H1 (cell line): ENCODE measurements at regions not wholly inside any gene's neighbourhood (a gene's known extent, or its start where the extent isn't known, plus 50 kb on each side); places are given as distances from the start of the nearest gene placed in this dataset.

ENCODE experiments used
- CTCF ChIA-PET: fragments of 300-600 bp; sonication (Branson Sonifier 250); formaldehyde crosslinking; loops from one replicate; lab custom pipeline; 2021; ENCODE audit not compliant: partially characterized antibody; lab: Charles Lee
- POLR2A ChIA-PET: fragments of 300-600 bp; sonication (Branson Sonifier 250); formaldehyde crosslinking; loops from one replicate; lab custom pipeline; 2021; ENCODE audit warnings: inconsistent platforms; ENCODE audit not compliant: partially characterized antibody; lab: Charles Lee
- DNase-seq, 2 experiments: peaks; one replicate each; pipeline versions ENCODE4 v3.0.0 to v3.0.0-alpha.2; 2010 to 2022; ENCODE audit warnings: low spot score in 2 of 2, low read depth in 1 of 2, mixed read lengths in 1 of 2
- FAIRE-seq: peaks from 2 replicates; lab custom pipeline; 2011; peaks lifted over from hg19 to GRCh38; lab: Jason Lieb, UNC
- H2AFZ ChIP-seq: 2 replicates; pipeline ENCODE4 v1.8.1; 2012; ENCODE audit warnings: low read length, inconsistent platforms
- H2AK5ac ChIP-seq: 2 replicates; pipeline ENCODE4 v1.6.1; 2013; ENCODE audit warnings: low read depth, low read length
- H2BK120ac ChIP-seq: replicated peaks from 2 replicates; pipeline ENCODE3; 2013; ENCODE audit warnings: low read depth, low read length, inconsistent platforms
- H2BK12ac ChIP-seq: 2 replicates; pipeline ENCODE4 v1.6.1; 2013; ENCODE audit warnings: low read depth, low read length
- H2BK15ac ChIP-seq: 2 replicates; pipeline ENCODE4 v1.6.1; 2013; ENCODE audit warnings: low read length
- H2BK20ac ChIP-seq: 2 replicates; pipeline ENCODE4 v1.6.1; 2013; ENCODE audit warnings: low read length
- H2BK5ac ChIP-seq: 2 replicates; pipeline ENCODE4 v1.6.1; 2013; ENCODE audit warnings: low read depth, low read length
- H3K14ac ChIP-seq: 2 replicates; pipeline ENCODE4 v1.6.1; 2013; ENCODE audit warnings: inconsistent platforms; ENCODE audit not compliant: insufficient read length
- H3K18ac ChIP-seq: 2 replicates; pipeline ENCODE4 v1.6.1; 2013; ENCODE audit warnings: low read length; ENCODE audit errors: extremely low read depth
- H3K23ac ChIP-seq: 2 replicates; pipeline ENCODE4 v1.6.1; 2013; ENCODE audit warnings: inconsistent platforms; ENCODE audit not compliant: insufficient read length
- H3K23me2 ChIP-seq: 2 replicates; pipeline ENCODE4 v1.6.1; 2013; ENCODE audit warnings: low read depth, low read length
- H3K27ac ChIP-seq: 2 replicates; pipeline ENCODE4 v1.6.1; 2011; ENCODE audit warnings: low read depth, low read length, inconsistent platforms
- H3K27me3 ChIP-seq, 4 experiments: replicated peaks in 1 of 4; 1 replicate in 1 of 4; 2 replicates in 3 of 4; pipeline versions ENCODE4 v1.6.1 to v1.8.1; 2011 to 2013; ENCODE audit warnings: low read length in 3 of 4, mild to moderate bottlenecking in 3 of 4, inconsistent platforms in 2 of 4, mixed read lengths in 2 of 4, moderate library complexity in 1 of 4; ENCODE audit not compliant: control insufficient read depth in 3 of 4, insufficient read depth in 3 of 4; ENCODE audit errors: extremely low read depth in 1 of 4
- H3K36me3 ChIP-seq, 4 experiments: 2 replicates each; pipeline versions ENCODE4 v1.6.1 to v1.8.1; 2011 to 2013; ENCODE audit warnings: mild to moderate bottlenecking in 4 of 4, low read length in 3 of 4, moderate library complexity in 2 of 4, control low read depth in 1 of 4, inconsistent platforms in 1 of 4; ENCODE audit not compliant: insufficient read depth in 4 of 4, control insufficient read depth in 2 of 4
- H3K4ac ChIP-seq: replicated peaks from 2 replicates; pipeline ENCODE3; 2013; ENCODE audit warnings: low read length, low read depth, mixed read lengths, inconsistent platforms; ENCODE audit not compliant: insufficient read length
- H3K4me1 ChIP-seq, 4 experiments: replicated peaks in 1 of 4; 1 replicate in 1 of 4; 2 replicates in 3 of 4; pipeline versions ENCODE4 v1.6.1 to v1.8.1; 2011 to 2013; ENCODE audit warnings: low read length in 3 of 4, inconsistent platforms in 2 of 4, mixed read lengths in 1 of 4; ENCODE audit not compliant: insufficient read depth in 4 of 4, control insufficient read depth in 3 of 4
- H3K4me2 ChIP-seq, 2 experiments: 2 replicates each; pipeline versions ENCODE4 v1.6.1 to v1.8.1; 2011 to 2013; ENCODE audit warnings: low read depth in 2 of 2, low read length in 2 of 2, control low read depth in 1 of 2, inconsistent platforms in 1 of 2, mild to moderate bottlenecking in 1 of 2; ENCODE audit not compliant: insufficient read depth in 1 of 2
- H3K4me3 ChIP-seq, 4 experiments: fragments of 200-600, 300-600 bp in 1 of 4; sonication (generic), shearing (Covaris generic), sonication (Bioruptor Twin) in 1 of 4; 2 replicates each; pipeline versions ENCODE4 v1.5.1 to v1.8.1; 2011 to 2016; ENCODE audit warnings: low read length in 4 of 4, low read depth in 3 of 4, control low read depth in 2 of 4, inconsistent platforms in 2 of 4, mild to moderate bottlenecking in 2 of 4, mixed read lengths in 1 of 4, moderate library complexity in 1 of 4; ENCODE audit not compliant: insufficient read depth in 2 of 4; ENCODE audit errors: extremely low read depth in 1 of 4
- H3K56ac ChIP-seq: replicated peaks from 2 replicates; pipeline ENCODE3; 2013; ENCODE audit warnings: low read depth, mild to moderate bottlenecking, mixed read lengths, low read length, inconsistent platforms; ENCODE audit not compliant: insufficient read length
- H3K79me1 ChIP-seq: 2 replicates; pipeline ENCODE4 v1.6.1; 2013; ENCODE audit warnings: low read depth, low read length, control low read depth
- H3K79me2 ChIP-seq, 2 experiments: 2 replicates each; pipeline versions ENCODE4 v1.6.1 to v1.8.1; 2012 to 2013; ENCODE audit warnings: low read length in 2 of 2, mild to moderate bottlenecking in 2 of 2, inconsistent platforms in 1 of 2; ENCODE audit not compliant: insufficient read depth in 2 of 2, control insufficient read depth in 1 of 2
- H3K9ac ChIP-seq, 4 experiments: replicated peaks in 1 of 4; 1 replicate in 1 of 4; 2 replicates in 3 of 4; pipeline versions ENCODE4 v1.6.1 to v1.8.1; 2011 to 2013; ENCODE audit warnings: low read depth in 3 of 4, low read length in 3 of 4, control low read depth in 2 of 4, mild to moderate bottlenecking in 2 of 4, moderate library complexity in 2 of 4, inconsistent platforms in 1 of 4; ENCODE audit errors: extremely low read depth in 1 of 4
- H3K9me3 ChIP-seq, 2 experiments: 2 replicates each; pipeline versions ENCODE4 v1.6.1 to v1.8.1; 2012 to 2013; ENCODE audit warnings: mild to moderate bottlenecking in 2 of 2, moderate library complexity in 2 of 2, control low read depth in 1 of 2, inconsistent platforms in 1 of 2, low read depth in 1 of 2, low read length in 1 of 2, mixed read lengths in 1 of 2; ENCODE audit not compliant: insufficient read depth in 2 of 2
- H4K20me1 ChIP-seq, 2 experiments: replicated peaks in 1 of 2; 2 replicates each; pipeline versions ENCODE3 to v1.8.1; 2011 to 2013; ENCODE audit warnings: inconsistent platforms in 2 of 2, low read length in 2 of 2, mild to moderate bottlenecking in 1 of 2; ENCODE audit not compliant: insufficient read depth in 2 of 2, control insufficient read depth in 1 of 2
- H4K5ac ChIP-seq: 2 replicates; pipeline ENCODE4 v1.6.1; 2013; ENCODE audit warnings: low read length, low read depth, mixed read lengths, inconsistent platforms; ENCODE audit not compliant: insufficient read length
- H4K8ac ChIP-seq: 2 replicates; pipeline ENCODE4 v1.8.0; 2013; ENCODE audit warnings: mild to moderate bottlenecking, moderate library complexity, low read length, inconsistent platforms; ENCODE audit not compliant: insufficient read depth; ENCODE audit errors: extremely low read depth
- H4K91ac ChIP-seq: replicated peaks from 2 replicates; pipeline ENCODE3; 2013; ENCODE audit warnings: low read length, mixed read lengths, inconsistent platforms; ENCODE audit not compliant: insufficient read length
- ASH2L ChIP-seq: fragments of 200-600, 300-600 bp; sonication (generic); IDR thresholded peaks from one replicate; pipeline ENCODE4 v1.7.1; 2017; ENCODE audit warnings: low read length
- RFX5 ChIP-seq: IDR thresholded peaks from 2 replicates; pipeline ENCODE4 v1.6.1; 2011; ENCODE audit warnings: low read depth, low read length, improper control_type of control experiment, borderline replicate concordance
- SAP30 ChIP-seq: fragments of 300-600 bp; sonication (generic); IDR thresholded peaks from 2 replicates; pipeline ENCODE4 v1.7.1; 2012; ENCODE audit warnings: low read length, moderate library complexity, mild to moderate bottlenecking, inconsistent platforms; ENCODE audit not compliant: insufficient read depth, insufficient replicate concordance
- TCF12 ChIP-seq: IDR thresholded peaks from 2 replicates; pipeline ENCODE4 v1.6.1; 2011; ENCODE audit warnings: low read depth, mild to moderate bottlenecking, low read length
- WGBS, 2 experiments: shearing (Covaris generic) in 1 of 2; methylation state at CpG; one replicate each; pipeline versions ENCODE4 v1.1.6 to v1.1.7; 2013 to 2015; ENCODE audit warnings: low lambda C conversion rate in 2 of 2, mixed read lengths in 2 of 2, inconsistent platforms in 1 of 2, low coverage in 1 of 2, missing lambda C conversion rate in 1 of 2; ENCODE audit not compliant: insufficient replicate concordance in 2 of 2, insufficient coverage in 1 of 2, insufficient read length in 1 of 2; ENCODE audit errors: extremely low coverage in 1 of 2, missing lambda C conversion rate in 1 of 2; 5-methylcytosine and 5-hydroxymethylcytosine counted together

DNA sequence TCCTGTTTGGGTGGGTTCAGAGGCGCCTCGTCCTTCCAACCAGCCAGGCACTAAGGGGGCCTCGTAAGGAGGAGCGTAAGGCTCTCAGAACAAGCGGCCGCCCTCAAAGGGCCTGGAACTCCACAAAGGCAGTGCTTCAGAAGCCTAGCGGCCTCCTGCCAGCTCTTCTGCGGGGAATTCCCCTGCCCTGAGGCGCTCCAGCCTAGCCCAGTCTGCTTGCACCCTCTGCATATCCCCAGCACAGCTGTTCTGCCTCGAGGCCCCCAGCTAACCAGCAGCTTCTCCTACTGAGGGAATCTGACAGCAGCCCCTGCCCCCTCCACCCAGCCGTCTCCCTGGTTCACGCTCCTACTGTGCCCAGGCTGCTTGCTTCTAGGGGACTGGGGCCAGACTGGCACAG is 265.9 kb downstream of the TFCP2L1 start:
- 0 out of 2 replicates have a peak overlapping the region, but pooled peaks have one; percentile 50 for H2BK12ac ChIP-seq
- H2BK120ac ChIP-seq, result no peak overlapping the region
- no peaks in the 10 kb centered on the region for H3K79me1 ChIP-seq
- WGBS, 2 experiments, result 63% methylated on average over 12 of the region's 12 CpGs; no CpG with 5 or more reads in 1 of the 2 experiments
- H2BK5ac ChIP-seq, result no peak overlapping the region; the same call in 1 of the 2 replicates
- H3K4me3 ChIP-seq, result no peak overlapping the region
- H4K20me1 ChIP-seq, result no peaks in the 10 kb centered on the region
- peak overlapping the region; percentile 28; the same call in 1 of the 2 replicates for H4K8ac ChIP-seq
- FAIRE-seq, result no peak
- H3K14ac ChIP-seq, result no peak overlapping the region
- H3K9me3 ChIP-seq, result peaks cover 0 to 5% of the 10 kb centered on the region in 2 experiments; a peak in 1 of 4 replicates
- no peak overlapping the region; a peak in 1 of 7 replicates for H3K9ac ChIP-seq
- DNase-seq, result no peak
- H3K23ac ChIP-seq, result no peak overlapping the region
- H2AK5ac ChIP-seq, result no peak overlapping the region
- peak overlapping the region; percentile 23 to 44 for H3K4me2 ChIP-seq
- CTCF ChIA-PET, result interaction anchor here (1.2 to 3.0 kb wide), 7 partner anchors 9 to 55 kb away, joined by 4 to 16 read pairs (median 6); no protein-coding TSS in a partner anchor
- peak overlapping the region; percentile 25 for H4K5ac ChIP-seq
- no peaks in the 10 kb centered on the region for H3K79me2 ChIP-seq
- TF ChIP-seq TCF12, result no peak
- TF ChIP-seq RFX5, result no peak
- TF ChIP-seq ASH2L, result peak; percentile 51
- TF ChIP-seq SAP30, result no peak
- H3K4ac ChIP-seq, result no peak overlapping the region
- no peak overlapping the region for H2BK20ac ChIP-seq
- peak overlapping the region; percentile 93; the same call in 1 of the 2 replicates for H2AFZ ChIP-seq
- H3K23me2 ChIP-seq, result no peaks in the 10 kb centered on the region
- H3K36me3 ChIP-seq, result no peaks in the 10 kb centered on the region
- peak overlapping the region; percentile 44 for H4K91ac ChIP-seq
- peak overlapping the region; percentile 72; the same call in 1 of the 2 replicates for H2BK15ac ChIP-seq
- no peak overlapping the region for H3K27ac ChIP-seq
- H3K56ac ChIP-seq, result no peak overlapping the region
- H3K27me3 ChIP-seq, result peaks cover 0 to 9% (median 5%) of the 10 kb centered on the region in 4 experiments; a peak in 4 of 7 replicates
- peaks cover 0 to 11% (median 10%) of the 10 kb centered on the region in 4 experiments; a peak in 6 of 7 replicates for H3K4me1 ChIP-seq
- POLR2A ChIA-PET, result interaction anchor here (1.1 to 3.6 kb wide), 3 partner anchors 9 to 57 kb away, joined by 3 to 24 read pairs (median 4); no protein-coding TSS in a partner anchor
- H3K18ac ChIP-seq, result peak overlapping the region; percentile 71
